ENCODE measurements at regions not wholly inside any gene's neighbourhood (a gene's known extent, or its start where the extent isn't known, plus 50 kb on each side); places are given as distances from the start of the nearest gene placed in this dataset.

- WGBS, result 93% methylated on average over 16 of the region's 16 CpGs
- Histone ChIP-seq H3K36me3 (ENCODE audit: control insufficient read depth in 2 of 2, insufficient read depth in 2 of 2, low read length in 1 of 2) (no peaks in the 10 kb centered on the region), H3K9me3 (ENCODE audit: control insufficient read depth in 2 of 2, insufficient read depth in 1 of 2, low read length in 1 of 2) (peaks cover 1 to 4% of the 10 kb centered on the region in 2 donors), H3K27me3 (ENCODE audit: control insufficient read depth in 2 of 2, insufficient read depth in 1 of 2, low read length in 1 of 2) (no peaks in the 10 kb centered on the region), H3K4me3 (ENCODE audit: low read length in 2 of 2) (no peak overlapping the region), H3K27ac (ENCODE audit: low read depth in 1 of 2, low read length in 1 of 2) (no peak overlapping the region), H3K4me1 (ENCODE audit: control insufficient read depth in 2 of 2, insufficient read depth in 2 of 2, low read length in 2 of 2) (no peaks in the 10 kb centered on the region)
- no peak for DNase-seq (ENCODE audit: low read depth in 6 of 9, low spot score in 9 of 9)
Measured at GRCh38 chr5:98121036-98121936, 652.2 kb upstream of the RGMB start.

- no peaks in the 10 kb centered on the region for H3K36me3 ChIP-seq (ENCODE audit: control insufficient read depth in 2 of 2, insufficient read depth in 2 of 2, low read length in 1 of 2)
- DNase-seq (ENCODE audit: low read depth in 6 of 9, low spot score in 9 of 9), result no peak
- 82% methylated on average over 2 of the region's 2 CpGs for WGBS
- H3K27me3 ChIP-seq (ENCODE audit: control insufficient read depth in 2 of 2, insufficient read depth in 1 of 2, low read length in 1 of 2), result no peaks in the 10 kb centered on the region
- H3K4me1 ChIP-seq (ENCODE audit: control insufficient read depth in 2 of 2, insufficient read depth in 2 of 2, low read length in 2 of 2), result no peaks in the 10 kb centered on the region
- H3K4me3 ChIP-seq (ENCODE audit: low read length in 2 of 2), result no peak overlapping the region
- H3K9me3 ChIP-seq (ENCODE audit: control insufficient read depth in 2 of 2, insufficient read depth in 1 of 2, low read length in 1 of 2), result no peaks in the 10 kb centered on the region
- H3K27ac ChIP-seq (ENCODE audit: low read depth in 1 of 2, low read length in 1 of 2), result no peak overlapping the region
Measured at GRCh38 chr5:98128271-98128670, 645.2 kb upstream of the RGMB start.

GRCh38 chr5:98128846-98129245, 644.6 kb upstream of the RGMB start:
- Histone ChIP-seq H3K9me3 (ENCODE audit: control insufficient read depth in 2 of 2, insufficient read depth in 1 of 2, low read length in 1 of 2) (no peaks in the 10 kb centered on the region), H3K36me3 (ENCODE audit: control insufficient read depth in 2 of 2, insufficient read depth in 2 of 2, low read length in 1 of 2) (no peaks in the 10 kb centered on the region), H3K4me1 (ENCODE audit: control insufficient read depth in 2 of 2, insufficient read depth in 2 of 2, low read length in 2 of 2) (no peaks in the 10 kb centered on the region), H3K27ac (ENCODE audit: low read depth in 1 of 2, low read length in 1 of 2) (no peak overlapping the region), H3K27me3 (ENCODE audit: control insufficient read depth in 2 of 2, insufficient read depth in 1 of 2, low read length in 1 of 2) (no peaks in the 10 kb centered on the region), H3K4me3 (ENCODE audit: low read length in 2 of 2) (no peak overlapping the region)
- no peak for DNase-seq (ENCODE audit: low read depth in 6 of 9, low spot score in 9 of 9)
- WGBS, result 93% methylated on average over 2 of the region's 2 CpGs

GRCh38 chr5:98130261-98131035, 643.0 kb upstream of the RGMB start:
- Histone ChIP-seq H3K9me3 (ENCODE audit: control insufficient read depth in 2 of 2, insufficient read depth in 1 of 2, low read length in 1 of 2) (peaks cover 0 to 4% of the 10 kb centered on the region in 2 donors), H3K36me3 (ENCODE audit: control insufficient read depth in 2 of 2, insufficient read depth in 2 of 2, low read length in 1 of 2) (no peaks in the 10 kb centered on the region), H3K4me3 (ENCODE audit: low read length in 2 of 2) (no peak overlapping the region), H3K4me1 (ENCODE audit: control insufficient read depth in 2 of 2, insufficient read depth in 2 of 2, low read length in 2 of 2) (no peaks in the 10 kb centered on the region), H3K27me3 (ENCODE audit: control insufficient read depth in 2 of 2, insufficient read depth in 1 of 2, low read length in 1 of 2) (no peaks in the 10 kb centered on the region), H3K27ac (ENCODE audit: low read depth in 1 of 2, low read length in 1 of 2) (no peak overlapping the region)
- WGBS, result 95% methylated on average over 5 of the region's 5 CpGs
- no peak for DNase-seq (ENCODE audit: low read depth in 6 of 9, low spot score in 9 of 9)

GRCh38 chr5:98144116-98144515, 629.3 kb upstream of the RGMB start:
- WGBS, result 90% methylated on average over 1 of the region's 1 CpG
- no peak for DNase-seq (ENCODE audit: low read depth in 6 of 9, low spot score in 9 of 9)
- H3K36me3 ChIP-seq (ENCODE audit: control insufficient read depth in 2 of 2, insufficient read depth in 2 of 2, low read length in 1 of 2), result no peaks in the 10 kb centered on the region

GRCh38 chr5:98144710-98145109, 628.8 kb upstream of the RGMB start:
- Histone ChIP-seq H3K27ac (ENCODE audit: low read depth in 1 of 2, low read length in 1 of 2) (no peak overlapping the region), H3K27me3 (ENCODE audit: control insufficient read depth in 2 of 2, insufficient read depth in 1 of 2, low read length in 1 of 2) (no peaks in the 10 kb centered on the region), H3K9me3 (ENCODE audit: control insufficient read depth in 2 of 2, insufficient read depth in 1 of 2, low read length in 1 of 2) (no peaks in the 10 kb centered on the region), H3K4me1 (ENCODE audit: control insufficient read depth in 2 of 2, insufficient read depth in 2 of 2, low read length in 2 of 2) (no peaks in the 10 kb centered on the region), H3K36me3 (ENCODE audit: control insufficient read depth in 2 of 2, insufficient read depth in 2 of 2, low read length in 1 of 2) (no peaks in the 10 kb centered on the region), H3K4me3 (ENCODE audit: low read length in 2 of 2) (no peak overlapping the region)
- WGBS, result 90% methylated on average over 2 of the region's 2 CpGs
- DNase-seq (ENCODE audit: low read depth in 6 of 9, low spot score in 9 of 9), result no peak

More at GRCh38 chr5:98144116-98144515, 629.3 kb upstream of the RGMB start:
- H3K4me1 ChIP-seq (ENCODE audit: control insufficient read depth in 2 of 2, insufficient read depth in 2 of 2, low read length in 2 of 2), result no peaks in the 10 kb centered on the region
- no peak overlapping the region for H3K4me3 ChIP-seq (ENCODE audit: low read length in 2 of 2)
- no peak overlapping the region for H3K27ac ChIP-seq (ENCODE audit: low read depth in 1 of 2, low read length in 1 of 2)
- no peaks in the 10 kb centered on the region for H3K9me3 ChIP-seq (ENCODE audit: control insufficient read depth in 2 of 2, insufficient read depth in 1 of 2, low read length in 1 of 2)
- no peaks in the 10 kb centered on the region for H3K27me3 ChIP-seq (ENCODE audit: control insufficient read depth in 2 of 2, insufficient read depth in 1 of 2, low read length in 1 of 2)

GRCh38 chr5:98157368-98157767, 616.1 kb upstream of the RGMB start:
- H3K27ac ChIP-seq (ENCODE audit: low read depth in 1 of 2, low read length in 1 of 2), result no peak overlapping the region
- no peak overlapping the region for H3K4me3 ChIP-seq (ENCODE audit: low read length in 2 of 2)
- WGBS, result 76% methylated on average over 4 of the region's 4 CpGs
- no peaks in the 10 kb centered on the region for H3K9me3 ChIP-seq (ENCODE audit: control insufficient read depth in 2 of 2, insufficient read depth in 1 of 2, low read length in 1 of 2)
- no peaks in the 10 kb centered on the region for H3K27me3 ChIP-seq (ENCODE audit: control insufficient read depth in 2 of 2, insufficient read depth in 1 of 2, low read length in 1 of 2)
- no peaks in the 10 kb centered on the region for H3K4me1 ChIP-seq (ENCODE audit: control insufficient read depth in 2 of 2, insufficient read depth in 2 of 2, low read length in 2 of 2)
- DNase-seq (ENCODE audit: low read depth in 6 of 9, low spot score in 9 of 9), result no peak
- H3K36me3 ChIP-seq (ENCODE audit: control insufficient read depth in 2 of 2, insufficient read depth in 2 of 2, low read length in 1 of 2), result no peaks in the 10 kb centered on the region

- H3K27ac ChIP-seq (ENCODE audit: low read depth in 1 of 2, low read length in 1 of 2), result no peak overlapping the region
- H3K4me3 ChIP-seq (ENCODE audit: low read length in 2 of 2), result no peak overlapping the region
- no peak for DNase-seq (ENCODE audit: low read depth in 6 of 9, low spot score in 9 of 9)
- 97% methylated on average over 6 of the region's 6 CpGs for WGBS
- no peaks in the 10 kb centered on the region for H3K9me3 ChIP-seq (ENCODE audit: control insufficient read depth in 2 of 2, insufficient read depth in 1 of 2, low read length in 1 of 2)
- no peaks in the 10 kb centered on the region for H3K27me3 ChIP-seq (ENCODE audit: control insufficient read depth in 2 of 2, insufficient read depth in 1 of 2, low read length in 1 of 2)
- H3K4me1 ChIP-seq (ENCODE audit: control insufficient read depth in 2 of 2, insufficient read depth in 2 of 2, low read length in 2 of 2), result no peaks in the 10 kb centered on the region
- H3K36me3 ChIP-seq (ENCODE audit: control insufficient read depth in 2 of 2, insufficient read depth in 2 of 2, low read length in 1 of 2), result no peaks in the 10 kb centered on the region
Measured at GRCh38 chr5:98158440-98158839, 615.0 kb upstream of the RGMB start.

GRCh38 chr5:98163796-98164493, 609.5 kb upstream of the RGMB start:
- WGBS, result 72% methylated on average over 4 of the region's 4 CpGs
- H3K27me3 ChIP-seq (ENCODE audit: control insufficient read depth in 2 of 2, insufficient read depth in 1 of 2, low read length in 1 of 2), result no peaks in the 10 kb centered on the region
- no peak for DNase-seq (ENCODE audit: low read depth in 6 of 9, low spot score in 9 of 9)

More at GRCh38 chr5:98163796-98164493, 609.5 kb upstream of the RGMB start:
- no peak overlapping the region for H3K4me3 ChIP-seq (ENCODE audit: low read length in 2 of 2)
- H3K4me1 ChIP-seq (ENCODE audit: control insufficient read depth in 2 of 2, insufficient read depth in 2 of 2, low read length in 2 of 2), result no peaks in the 10 kb centered on the region
- no peak overlapping the region for H3K27ac ChIP-seq (ENCODE audit: low read depth in 1 of 2, low read length in 1 of 2)
- H3K36me3 ChIP-seq (ENCODE audit: control insufficient read depth in 2 of 2, insufficient read depth in 2 of 2, low read length in 1 of 2), result no peaks in the 10 kb centered on the region
- no peaks in the 10 kb centered on the region for H3K9me3 ChIP-seq (ENCODE audit: control insufficient read depth in 2 of 2, insufficient read depth in 1 of 2, low read length in 1 of 2)

Measured in thymus (tissue), 11 donors.